ENCODE measurements at regions not wholly inside any gene's neighbourhood (a gene's known extent, or its start where the extent isn't known, plus 50 kb on each side); places are given as distances from the start of the nearest gene placed in this dataset.

DNA sequence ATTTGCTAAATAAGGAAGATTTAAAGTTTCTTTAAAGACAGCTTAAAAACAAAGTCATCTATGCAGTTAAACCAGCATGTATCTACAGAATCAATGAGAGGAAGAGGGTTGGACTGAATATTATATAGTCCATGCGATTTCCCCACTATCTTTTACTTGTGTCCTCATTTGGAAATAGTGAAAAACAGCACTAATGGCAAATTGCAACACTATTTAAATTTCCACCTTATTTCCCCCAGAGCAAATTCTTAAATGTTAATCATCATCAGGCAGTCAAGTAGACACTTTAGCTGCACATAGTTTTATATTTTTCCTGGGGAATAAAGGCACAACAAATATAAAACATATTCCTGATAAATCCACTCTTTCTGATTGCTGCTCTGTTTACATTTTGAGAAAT, 114.6 kb downstream of the LCA5 start:
- Histone ChIP-seq H3K9ac (ENCODE audit: insufficient read depth in 1 of 2, low read depth in 2 of 2, low read length in 2 of 2) (no peak overlapping the region), H3K9me1 (ENCODE audit: control insufficient read depth, insufficient read depth, low read length) (no peaks in the 10 kb centered on the region), H3K27ac (ENCODE audit: extremely low read depth, low read depth, low read length) (no peak overlapping the region), H3K4me2 (ENCODE audit: insufficient read depth, low read length) (no peak overlapping the region), H4K20me1 (replicated peaks; ENCODE audit: control insufficient read depth, insufficient read depth, low read length) (no peaks in the 10 kb centered on the region), H3K79me2 (ENCODE audit: control insufficient read depth, insufficient read depth, low read length) (no peaks in the 10 kb centered on the region), H3K9me3 (replicated peaks; ENCODE audit: control insufficient read depth, insufficient read depth, low read depth, low read length) (no peaks in the 10 kb centered on the region), H3K36me3 (ENCODE audit: control insufficient read depth, insufficient read depth, low read length) (no peaks in the 10 kb centered on the region), H2AFZ (ENCODE audit: low read depth, low read length) (no peak overlapping the region), H3K4me3 (no peak overlapping the region), H3K4me1 (replicated peaks in 1 of 2; ENCODE audit: control insufficient read depth in 2 of 2, insufficient read depth in 2 of 2, low read length in 2 of 2) (no peaks in the 10 kb centered on the region), H3K27me3 (ENCODE audit: control insufficient read depth in 2 of 2, insufficient read depth in 2 of 2, low read length in 2 of 2) (0 out of 5 replicates have a peak, but pooled peaks cover 0 to 2% of the 10 kb centered on the region in 2 experiments)
- 0% methylated on average over 1 of the region's 1 CpG for WGBS (ENCODE audit: insufficient coverage, low coverage, missing lambda C conversion rate)
- TF ChIP-seq, protein P1, sequence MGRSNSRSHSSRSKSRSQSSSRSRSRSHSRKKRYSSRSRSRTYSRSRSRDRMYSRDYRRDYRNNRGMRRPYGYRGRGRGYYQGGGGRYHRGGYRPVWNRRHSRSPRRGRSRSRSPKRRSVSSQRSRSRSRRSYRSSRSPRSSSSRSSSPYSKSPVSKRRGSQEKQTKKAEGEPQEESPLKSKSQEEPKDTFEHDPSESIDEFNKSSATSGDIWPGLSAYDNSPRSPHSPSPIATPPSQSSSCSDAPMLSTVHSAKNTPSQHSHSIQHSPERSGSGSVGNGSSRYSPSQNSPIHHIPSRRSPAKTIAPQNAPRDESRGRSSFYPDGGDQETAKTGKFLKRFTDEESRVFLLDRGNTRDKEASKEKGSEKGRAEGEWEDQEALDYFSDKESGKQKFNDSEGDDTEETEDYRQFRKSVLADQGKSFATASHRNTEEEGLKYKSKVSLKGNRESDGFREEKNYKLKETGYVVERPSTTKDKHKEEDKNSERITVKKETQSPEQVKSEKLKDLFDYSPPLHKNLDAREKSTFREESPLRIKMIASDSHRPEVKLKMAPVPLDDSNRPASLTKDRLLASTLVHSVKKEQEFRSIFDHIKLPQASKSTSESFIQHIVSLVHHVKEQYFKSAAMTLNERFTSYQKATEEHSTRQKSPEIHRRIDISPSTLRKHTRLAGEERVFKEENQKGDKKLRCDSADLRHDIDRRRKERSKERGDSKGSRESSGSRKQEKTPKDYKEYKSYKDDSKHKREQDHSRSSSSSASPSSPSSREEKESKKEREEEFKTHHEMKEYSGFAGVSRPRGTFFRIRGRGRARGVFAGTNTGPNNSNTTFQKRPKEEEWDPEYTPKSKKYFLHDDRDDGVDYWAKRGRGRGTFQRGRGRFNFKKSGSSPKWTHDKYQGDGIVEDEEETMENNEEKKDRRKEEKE (IDR thresholded peaks at IDR 0.05; ENCODE audit: borderline replicate concordance in 1 of 2, control insufficient read depth in 1 of 2, low read depth in 2 of 2, low read length in 1 of 2) = no peak
- TF ChIP-seq NR2F6 (CRISPR knock-in tag; IDR thresholded peaks at IDR 0.05) = no peak
- TF ChIP-seq KAT8 (IDR thresholded peaks at IDR 0.05; ENCODE audit: low read depth) = no peak
- no peak for TF ChIP-seq RB1 (IDR thresholded peaks at IDR 0.05; ENCODE audit: low read depth)
- TF ChIP-seq, protein P2, sequence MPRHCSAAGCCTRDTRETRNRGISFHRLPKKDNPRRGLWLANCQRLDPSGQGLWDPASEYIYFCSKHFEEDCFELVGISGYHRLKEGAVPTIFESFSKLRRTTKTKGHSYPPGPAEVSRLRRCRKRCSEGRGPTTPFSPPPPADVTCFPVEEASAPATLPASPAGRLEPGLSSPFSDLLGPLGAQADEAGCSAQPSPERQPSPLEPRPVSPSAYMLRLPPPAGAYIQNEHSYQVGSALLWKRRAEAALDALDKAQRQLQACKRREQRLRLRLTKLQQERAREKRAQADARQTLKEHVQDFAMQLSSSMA (CRISPR knock-in tag; IDR thresholded peaks at IDR 0.05) = no peak
- DNase-seq (ENCODE audit: extremely low read depth in 1 of 4, low spot score in 3 of 4) (no peak), ATAC-seq (no peak), FAIRE-seq (no peak)
- no TSS peak for BruUV-seq (replicated peaks)
- in situ Hi-C loops (cut with MboI) = no loop called here
- POLR2A ChIA-PET = no interaction called here
- CTCF ChIA-PET (ENCODE audit: low intra/inter-chr PET ratio) = no interaction called here
- intact Hi-C loops (cut with micrococcal nuclease) = no loop called here

Data from K562 (cell line).